K562 (cell line): ENCODE measurements at regions not wholly inside any gene's neighbourhood (a gene's known extent, or its start where the extent isn't known, plus 50 kb on each side); places are given as distances from the start of the nearest gene placed in this dataset.

Experiments
- ATAC-seq: fragments of 200-7000 bp; cut with Tn5 transposase; 3 replicates; pipeline ENCODE4 v1.9.1; 2020; ENCODE audit warnings: moderate library complexity
- BruUV-seq: library from RNA; stranded (reverse); fragments of 400-500 nt; replicated peaks from 2 replicates; lab custom pipeline; 2021; lab: Mats Ljungman, UMichigan
- CTCF ChIA-PET: fragments of 300-600 bp; formaldehyde crosslinking; extraction: SDS; loops from one replicate; lab custom pipeline; 2021; ENCODE audit warnings: low intra/inter-chr PET ratio; lab: Yijun Ruan, JAX
- POLR2A ChIA-PET: fragments of 300-600, 350-650 bp; sonication (Branson Sonifier 250); formaldehyde crosslinking; extraction: SDS; loops from one replicate; lab custom pipeline; 2021; ENCODE audit warnings: antibody characterized with exemption, inconsistent platforms; lab: Yijun Ruan, JAX
- DNase-seq, 4 experiments: peaks; one replicate each; pipeline versions ENCODE4 v3.0.0 to v3.0.0-alpha.2; 2011 to 2018; ENCODE audit warnings: low spot score in 3 of 4, mixed read lengths in 3 of 4; ENCODE audit errors: extremely low read depth in 1 of 4
- FAIRE-seq: peaks from 2 replicates; lab custom pipeline; 2011; peaks lifted over from hg19 to GRCh38; lab: Jason Lieb, UNC
- H2AFZ ChIP-seq: 2 replicates; pipeline ENCODE4 v1.6.0; 2011; ENCODE audit warnings: low read depth, low read length, control low read depth, inconsistent platforms
- H3K27ac ChIP-seq: fragments of 200-600 bp; 3 replicates; pipeline ENCODE4 v1.8.0; 2011; ENCODE audit warnings: low read depth, mild to moderate bottlenecking, control low read depth, inconsistent platforms, low read length, moderate library complexity, mixed read lengths; ENCODE audit errors: extremely low read depth
- H3K27me3 ChIP-seq, 2 experiments: fragments of 300-600 bp in 1 of 2; 2 replicates in 1 of 2; 3 replicates in 1 of 2; pipeline versions ENCODE4 v1.6.0 to v1.8.0; 2011; ENCODE audit warnings: inconsistent platforms in 2 of 2, low read length in 2 of 2, mild to moderate bottlenecking in 1 of 2, mixed read lengths in 1 of 2, moderate library complexity in 1 of 2; ENCODE audit not compliant: control insufficient read depth in 2 of 2, insufficient read depth in 2 of 2
- H3K36me3 ChIP-seq: fragments of 300-600 bp; 3 replicates; pipeline ENCODE4 v1.8.0; 2011; ENCODE audit warnings: mild to moderate bottlenecking, low read length, inconsistent platforms; ENCODE audit not compliant: control insufficient read depth, insufficient read depth
- H3K4me1 ChIP-seq, 2 experiments: fragments of 200-600 bp in 1 of 2; replicated peaks in 1 of 2; 2 replicates in 1 of 2; 3 replicates in 1 of 2; pipeline versions ENCODE4 v1.5.1 to v1.8.0; 2011; ENCODE audit warnings: inconsistent platforms in 2 of 2, low read length in 2 of 2, mild to moderate bottlenecking in 1 of 2, mixed read lengths in 1 of 2, moderate library complexity in 1 of 2; ENCODE audit not compliant: control insufficient read depth in 2 of 2, insufficient read depth in 2 of 2
- H3K4me2 ChIP-seq: 2 replicates; pipeline ENCODE4 v1.6.1; 2011; ENCODE audit warnings: low read length, control low read depth, inconsistent platforms, mixed read lengths; ENCODE audit not compliant: insufficient read depth
- H3K4me3 ChIP-seq: fragments of 200-600 bp; sonication (generic), shearing (Covaris generic); 2 replicates; pipeline ENCODE4 v1.5.1; 2016; ENCODE audit warnings: control low read depth, inconsistent platforms
- H3K79me2 ChIP-seq: fragments of 200-600 bp; 3 replicates; pipeline ENCODE4 v1.8.0; 2011; ENCODE audit warnings: low read length, inconsistent platforms; ENCODE audit not compliant: control insufficient read depth, insufficient read depth
- H3K9ac ChIP-seq, 2 experiments: 2 replicates each; pipeline versions ENCODE4 v1.6.0 to v1.6.1; 2011; ENCODE audit warnings: low read depth in 2 of 2, low read length in 2 of 2, control low read depth in 1 of 2, inconsistent platforms in 1 of 2, mild to moderate bottlenecking in 1 of 2, mixed read lengths in 1 of 2; ENCODE audit not compliant: insufficient read depth in 1 of 2
- H3K9me1 ChIP-seq: one replicate; pipeline ENCODE4 v1.6.0; 2011; ENCODE audit warnings: inconsistent platforms, mild to moderate bottlenecking, low read length, moderate library complexity; ENCODE audit not compliant: control insufficient read depth, insufficient read depth
- H3K9me3 ChIP-seq: replicated peaks from 2 replicates; pipeline ENCODE4 v1.5.1; 2011; ENCODE audit warnings: low read depth, low read length, inconsistent platforms; ENCODE audit not compliant: control insufficient read depth, insufficient read depth
- H4K20me1 ChIP-seq: replicated peaks from 2 replicates; pipeline ENCODE4 v1.6.1; 2011; ENCODE audit warnings: low read length, inconsistent platforms, mixed read lengths; ENCODE audit not compliant: control insufficient read depth, insufficient read depth
- PHTF2 ChIP-seq: fragments of 250-450 bp; sonication (Bioruptor Pico); IDR thresholded peaks from 2 replicates; pipeline ENCODE4 v1.5.0; 2021; ENCODE audit warnings: mild to moderate bottlenecking
- PURB ChIP-seq: sonication (generic); formaldehyde crosslinking; IDR thresholded peaks from 2 replicates; pipeline ENCODE4 v1.9.0; 2021; ENCODE audit warnings: low read depth, mild to moderate bottlenecking, missing genetic modification reagents
- PYGO2 ChIP-seq: fragments of 450-650 bp; IDR thresholded peaks from 2 replicates; pipeline ENCODE4 v1.6.1; 2016; ENCODE audit warnings: mild to moderate bottlenecking, missing genetic modification characterization, moderate library complexity, missing compliant biosample characterization
- SIN3A ChIP-seq, 2 experiments: fragments of 150-350 bp in 1 of 2; IDR thresholded peaks; 2 replicates each; pipeline ENCODE4 v1.6.1; 2011 to 2016; ENCODE audit warnings: borderline replicate concordance in 2 of 2, low read depth in 2 of 2, low read length in 2 of 2, mild to moderate bottlenecking in 2 of 2, moderate library complexity in 2 of 2; ENCODE audit not compliant: control insufficient read depth in 1 of 2
- SMC3 ChIP-seq: conservative IDR thresholded peaks from 2 replicates; pipeline ENCODE4 v1.6.1; 2011; ENCODE audit warnings: low read depth, low read length, improper control_type of control experiment; ENCODE audit not compliant: insufficient read depth
- ZNF212 ChIP-seq: fragments of 450-650 bp; formaldehyde crosslinking; IDR thresholded peaks from 2 replicates; pipeline ENCODE4 v1.4.0; 2020; ENCODE audit warnings: mild to moderate bottlenecking
- WGBS: fragments of 100-300 bp; shearing (Covaris generic); methylation state at CpG from one replicate; pipeline ENCODE4 v1.1.6; 2016; ENCODE audit warnings: low coverage, mixed read lengths; ENCODE audit not compliant: insufficient coverage; ENCODE audit errors: missing lambda C conversion rate; 5-methylcytosine and 5-hydroxymethylcytosine counted together
- in situ Hi-C: fragments of 300-500 bp; cut with MboI; formaldehyde crosslinking; loops from 4 replicates; pipeline ENCODE4 v1.15.0; 2018; ENCODE audit warnings: inconsistent platforms, mixed read lengths
- intact Hi-C: fragments of 100-400 bp; cut with micrococcal nuclease; formaldehyde crosslinking; loops from 2 replicates; pipeline ENCODE4 v1.14.2; 2022
- TF ChIP-seq, protein P1 (sequence below), 3 experiments: fragments of 200-800 bp in 1 of 3; fragments of 250-450 bp in 1 of 3; fragments of 450-650 bp in 1 of 3; sonication (Bioruptor Pico) in 1 of 3; sonication (Bioruptor generic) in 1 of 3; formaldehyde crosslinking in 1 of 3; IDR thresholded peaks; 2 replicates each; pipeline versions ENCODE4 v1.6.1 to v1.8.0; 2016 to 2022; ENCODE audit warnings: mild to moderate bottlenecking in 2 of 3, missing genetic modification characterization in 2 of 3, missing compliant biosample characterization in 1 of 3, moderate library complexity in 1 of 3
- TF ChIP-seq, protein P2 (sequence below): fragments of 200-400 bp; formaldehyde crosslinking; IDR thresholded peaks from 2 replicates; pipeline ENCODE4 v1.6.1; 2017; ENCODE audit warnings: mild to moderate bottlenecking, low read depth, low read length, moderate library complexity
- TF ChIP-seq, protein P3 (sequence below): sonication (generic); formaldehyde crosslinking; IDR thresholded peaks from 2 replicates; pipeline ENCODE4 v1.8.0; 2022; ENCODE audit warnings: missing genetic modification reagents, mild to moderate bottlenecking, borderline replicate concordance
- TF ChIP-seq, protein P4 (sequence below), 2 experiments: fragments of 450-650 bp in 1 of 2; sonication (generic) in 1 of 2; formaldehyde crosslinking in 1 of 2; IDR thresholded peaks in 1 of 2; conservative IDR thresholded peaks in 1 of 2; 2 replicates each; pipeline versions ENCODE4 v1.6.1 to v1.8.1; 2016 to 2023; ENCODE audit warnings: mild to moderate bottlenecking in 2 of 2, moderate library complexity in 2 of 2, inconsistent platforms in 1 of 2, missing genetic modification reagents in 1 of 2
- TF ChIP-seq, protein P5 (sequence below): fragments of 250-450 bp; sonication (Bioruptor Pico); IDR thresholded peaks from 2 replicates; pipeline ENCODE4 v1.5.0; 2022; ENCODE audit warnings: mild to moderate bottlenecking

DNA sequence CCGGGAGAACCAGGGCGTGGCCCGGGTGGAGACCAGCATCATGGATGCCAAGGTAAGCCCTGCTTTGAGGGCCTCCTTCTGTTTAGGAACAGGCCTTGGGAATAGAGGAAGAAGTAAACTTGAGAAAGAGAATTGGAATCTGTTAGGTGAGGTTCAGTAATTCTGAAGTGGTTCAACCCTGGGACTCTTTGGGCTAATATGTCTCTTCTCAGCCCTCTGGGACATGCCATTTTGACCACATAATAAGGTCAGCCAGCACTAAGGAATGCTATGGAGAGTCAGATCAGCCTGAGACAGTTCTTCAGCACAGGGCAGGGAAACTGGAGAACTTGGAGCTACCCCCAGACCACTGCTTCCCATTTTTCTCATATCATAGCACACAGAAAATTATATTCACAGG lies 63.3 kb upstream of the PRPS1 start:
- no TSS peak for BruUV-seq
- Histone ChIP-seq H3K4me3 (no peak overlapping the region), H4K20me1 (no peaks in the 10 kb centered on the region), H3K9ac (no peak overlapping the region), H3K9me3 (no peaks in the 10 kb centered on the region), H3K36me3 (no peaks in the 10 kb centered on the region), H2AFZ (no peak overlapping the region), H3K4me1 (peaks cover 0 to 7% of the 10 kb centered on the region in 2 experiments; a peak in 3 of 5 replicates), H3K27me3 (peaks cover 0 to 5% of the 10 kb centered on the region in 2 experiments; a peak in 2 of 5 replicates), H3K79me2 (no peaks in the 10 kb centered on the region), H3K4me2 (no peak overlapping the region), H3K9me1 (no peaks in the 10 kb centered on the region), H3K27ac (no peak overlapping the region)
- in situ Hi-C loops (no loop called here), intact Hi-C loops (no loop called here)
- ATAC-seq, result no peak
- POLR2A ChIA-PET, result no interaction called here
- CTCF ChIA-PET, result no interaction called here
- no peak for FAIRE-seq
- 15% methylated on average over 3 of the region's 3 CpGs for WGBS
- DNase-seq, result no peak
- TF ChIP-seq ZNF212 (CRISPR knock-in tag) (no peak), SMC3 (no peak), SIN3A (IDR thresholded peaks at IDR 0.05; ENCODE audit: borderline replicate concordance in 2 of 2, control insufficient read depth in 1 of 2, low read depth in 2 of 2, low read length in 2 of 2) (no peak), PHTF2 (no peak), PURB (no peak), PYGO2 (tag) (no peak)
- TF ChIP-seq, protein P1, sequence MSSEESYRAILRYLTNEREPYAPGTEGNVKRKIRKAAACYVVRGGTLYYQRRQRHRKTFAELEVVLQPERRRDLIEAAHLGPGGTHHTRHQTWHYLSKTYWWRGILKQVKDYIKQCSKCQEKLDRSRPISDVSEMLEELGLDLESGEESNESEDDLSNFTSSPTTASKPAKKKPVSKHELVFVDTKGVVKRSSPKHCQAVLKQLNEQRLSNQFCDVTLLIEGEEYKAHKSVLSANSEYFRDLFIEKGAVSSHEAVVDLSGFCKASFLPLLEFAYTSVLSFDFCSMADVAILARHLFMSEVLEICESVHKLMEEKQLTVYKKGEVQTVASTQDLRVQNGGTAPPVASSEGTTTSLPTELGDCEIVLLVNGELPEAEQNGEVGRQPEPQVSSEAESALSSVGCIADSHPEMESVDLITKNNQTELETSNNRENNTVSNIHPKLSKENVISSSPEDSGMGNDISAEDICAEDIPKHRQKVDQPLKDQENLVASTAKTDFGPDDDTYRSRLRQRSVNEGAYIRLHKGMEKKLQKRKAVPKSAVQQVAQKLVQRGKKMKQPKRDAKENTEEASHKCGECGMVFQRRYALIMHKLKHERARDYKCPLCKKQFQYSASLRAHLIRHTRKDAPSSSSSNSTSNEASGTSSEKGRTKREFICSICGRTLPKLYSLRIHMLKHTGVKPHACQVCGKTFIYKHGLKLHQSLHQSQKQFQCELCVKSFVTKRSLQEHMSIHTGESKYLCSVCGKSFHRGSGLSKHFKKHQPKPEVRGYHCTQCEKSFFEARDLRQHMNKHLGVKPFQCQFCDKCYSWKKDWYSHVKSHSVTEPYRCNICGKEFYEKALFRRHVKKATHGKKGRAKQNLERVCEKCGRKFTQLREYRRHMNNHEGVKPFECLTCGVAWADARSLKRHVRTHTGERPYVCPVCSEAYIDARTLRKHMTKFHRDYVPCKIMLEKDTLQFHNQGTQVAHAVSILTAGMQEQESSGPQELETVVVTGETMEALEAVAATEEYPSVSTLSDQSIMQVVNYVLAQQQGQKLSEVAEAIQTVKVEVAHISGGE (CRISPR knock-in tag; IDR thresholded peaks at IDR 0.05), result no peak
- TF ChIP-seq, protein P2, sequence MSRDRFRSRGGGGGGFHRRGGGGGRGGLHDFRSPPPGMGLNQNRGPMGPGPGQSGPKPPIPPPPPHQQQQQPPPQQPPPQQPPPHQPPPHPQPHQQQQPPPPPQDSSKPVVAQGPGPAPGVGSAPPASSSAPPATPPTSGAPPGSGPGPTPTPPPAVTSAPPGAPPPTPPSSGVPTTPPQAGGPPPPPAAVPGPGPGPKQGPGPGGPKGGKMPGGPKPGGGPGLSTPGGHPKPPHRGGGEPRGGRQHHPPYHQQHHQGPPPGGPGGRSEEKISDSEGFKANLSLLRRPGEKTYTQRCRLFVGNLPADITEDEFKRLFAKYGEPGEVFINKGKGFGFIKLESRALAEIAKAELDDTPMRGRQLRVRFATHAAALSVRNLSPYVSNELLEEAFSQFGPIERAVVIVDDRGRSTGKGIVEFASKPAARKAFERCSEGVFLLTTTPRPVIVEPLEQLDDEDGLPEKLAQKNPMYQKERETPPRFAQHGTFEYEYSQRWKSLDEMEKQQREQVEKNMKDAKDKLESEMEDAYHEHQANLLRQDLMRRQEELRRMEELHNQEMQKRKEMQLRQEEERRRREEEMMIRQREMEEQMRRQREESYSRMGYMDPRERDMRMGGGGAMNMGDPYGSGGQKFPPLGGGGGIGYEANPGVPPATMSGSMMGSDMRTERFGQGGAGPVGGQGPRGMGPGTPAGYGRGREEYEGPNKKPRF, result no peak
- TF ChIP-seq, protein P3, sequence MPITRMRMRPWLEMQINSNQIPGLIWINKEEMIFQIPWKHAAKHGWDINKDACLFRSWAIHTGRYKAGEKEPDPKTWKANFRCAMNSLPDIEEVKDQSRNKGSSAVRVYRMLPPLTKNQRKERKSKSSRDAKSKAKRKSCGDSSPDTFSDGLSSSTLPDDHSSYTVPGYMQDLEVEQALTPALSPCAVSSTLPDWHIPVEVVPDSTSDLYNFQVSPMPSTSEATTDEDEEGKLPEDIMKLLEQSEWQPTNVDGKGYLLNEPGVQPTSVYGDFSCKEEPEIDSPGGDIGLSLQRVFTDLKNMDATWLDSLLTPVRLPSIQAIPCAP (CRISPR knock-in tag), result no peak
- TF ChIP-seq, protein P4, sequence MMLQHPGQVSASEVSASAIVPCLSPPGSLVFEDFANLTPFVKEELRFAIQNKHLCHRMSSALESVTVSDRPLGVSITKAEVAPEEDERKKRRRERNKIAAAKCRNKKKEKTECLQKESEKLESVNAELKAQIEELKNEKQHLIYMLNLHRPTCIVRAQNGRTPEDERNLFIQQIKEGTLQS (IDR thresholded peaks at IDR 0.05), result no peak
- TF ChIP-seq, protein P4 (CRISPR knock-in tag; conservative IDR thresholded peaks at IDR 0.05), result no peak
- TF ChIP-seq, protein P5, sequence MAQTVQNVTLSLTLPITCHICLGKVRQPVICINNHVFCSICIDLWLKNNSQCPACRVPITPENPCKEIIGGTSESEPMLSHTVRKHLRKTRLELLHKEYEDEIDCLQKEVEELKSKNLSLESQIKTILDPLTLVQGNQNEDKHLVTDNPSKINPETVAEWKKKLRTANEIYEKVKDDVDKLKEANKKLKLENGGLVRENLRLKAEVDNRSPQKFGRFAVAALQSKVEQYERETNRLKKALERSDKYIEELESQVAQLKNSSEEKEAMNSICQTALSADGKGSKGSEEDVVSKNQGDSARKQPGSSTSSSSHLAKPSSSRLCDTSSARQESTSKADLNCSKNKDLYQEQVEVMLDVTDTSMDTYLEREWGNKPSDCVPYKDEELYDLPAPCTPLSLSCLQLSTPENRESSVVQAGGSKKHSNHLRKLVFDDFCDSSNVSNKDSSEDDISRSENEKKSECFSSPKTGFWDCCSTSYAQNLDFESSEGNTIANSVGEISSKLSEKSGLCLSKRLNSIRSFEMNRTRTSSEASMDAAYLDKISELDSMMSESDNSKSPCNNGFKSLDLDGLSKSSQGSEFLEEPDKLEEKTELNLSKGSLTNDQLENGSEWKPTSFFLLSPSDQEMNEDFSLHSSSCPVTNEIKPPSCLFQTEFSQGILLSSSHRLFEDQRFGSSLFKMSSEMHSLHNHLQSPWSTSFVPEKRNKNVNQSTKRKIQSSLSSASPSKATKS (CRISPR knock-in tag), result no peak
